H1 (cell line): ENCODE measurements at regions not wholly inside any gene's neighbourhood (a gene's known extent, or its start where the extent isn't known, plus 50 kb on each side); places are given as distances from the start of the nearest gene placed in this dataset.

Source experiments
- CTCF ChIA-PET: fragments of 300-600 bp; sonication (Branson Sonifier 250); formaldehyde crosslinking; loops from one replicate; lab custom pipeline; 2021; ENCODE audit not compliant: partially characterized antibody; lab: Charles Lee
- POLR2A ChIA-PET: fragments of 300-600 bp; sonication (Branson Sonifier 250); formaldehyde crosslinking; loops from one replicate; lab custom pipeline; 2021; ENCODE audit warnings: inconsistent platforms; ENCODE audit not compliant: partially characterized antibody; lab: Charles Lee
- DNase-seq, 2 experiments: peaks; one replicate each; pipeline versions ENCODE4 v3.0.0 to v3.0.0-alpha.2; 2010 to 2022; ENCODE audit warnings: low spot score in 2 of 2, low read depth in 1 of 2, mixed read lengths in 1 of 2
- FAIRE-seq: peaks from 2 replicates; lab custom pipeline; 2011; peaks lifted over from hg19 to GRCh38; lab: Jason Lieb, UNC
- H2AFZ ChIP-seq: 2 replicates; pipeline ENCODE4 v1.8.1; 2012; ENCODE audit warnings: low read length, inconsistent platforms
- H2AK5ac ChIP-seq: 2 replicates; pipeline ENCODE4 v1.6.1; 2013; ENCODE audit warnings: low read depth, low read length
- H2BK120ac ChIP-seq: replicated peaks from 2 replicates; pipeline ENCODE3; 2013; ENCODE audit warnings: low read depth, low read length, inconsistent platforms
- H2BK12ac ChIP-seq: 2 replicates; pipeline ENCODE4 v1.6.1; 2013; ENCODE audit warnings: low read depth, low read length
- H2BK15ac ChIP-seq: 2 replicates; pipeline ENCODE4 v1.6.1; 2013; ENCODE audit warnings: low read length
- H2BK20ac ChIP-seq: 2 replicates; pipeline ENCODE4 v1.6.1; 2013; ENCODE audit warnings: low read length
- H2BK5ac ChIP-seq: 2 replicates; pipeline ENCODE4 v1.6.1; 2013; ENCODE audit warnings: low read depth, low read length
- H3K14ac ChIP-seq: 2 replicates; pipeline ENCODE4 v1.6.1; 2013; ENCODE audit warnings: inconsistent platforms; ENCODE audit not compliant: insufficient read length
- H3K18ac ChIP-seq: 2 replicates; pipeline ENCODE4 v1.6.1; 2013; ENCODE audit warnings: low read length; ENCODE audit errors: extremely low read depth
- H3K23ac ChIP-seq: 2 replicates; pipeline ENCODE4 v1.6.1; 2013; ENCODE audit warnings: inconsistent platforms; ENCODE audit not compliant: insufficient read length
- H3K23me2 ChIP-seq: 2 replicates; pipeline ENCODE4 v1.6.1; 2013; ENCODE audit warnings: low read depth, low read length
- H3K27ac ChIP-seq: 2 replicates; pipeline ENCODE4 v1.6.1; 2011; ENCODE audit warnings: low read depth, low read length, inconsistent platforms
- H3K27me3 ChIP-seq, 4 experiments: replicated peaks in 1 of 4; 1 replicate in 1 of 4; 2 replicates in 3 of 4; pipeline versions ENCODE4 v1.6.1 to v1.8.1; 2011 to 2013; ENCODE audit warnings: low read length in 3 of 4, mild to moderate bottlenecking in 3 of 4, inconsistent platforms in 2 of 4, mixed read lengths in 2 of 4, moderate library complexity in 1 of 4; ENCODE audit not compliant: control insufficient read depth in 3 of 4, insufficient read depth in 3 of 4; ENCODE audit errors: extremely low read depth in 1 of 4
- H3K36me3 ChIP-seq, 4 experiments: 2 replicates each; pipeline versions ENCODE4 v1.6.1 to v1.8.1; 2011 to 2013; ENCODE audit warnings: mild to moderate bottlenecking in 4 of 4, low read length in 3 of 4, moderate library complexity in 2 of 4, control low read depth in 1 of 4, inconsistent platforms in 1 of 4; ENCODE audit not compliant: insufficient read depth in 4 of 4, control insufficient read depth in 2 of 4
- H3K4ac ChIP-seq: replicated peaks from 2 replicates; pipeline ENCODE3; 2013; ENCODE audit warnings: low read length, low read depth, mixed read lengths, inconsistent platforms; ENCODE audit not compliant: insufficient read length
- H3K4me1 ChIP-seq, 4 experiments: replicated peaks in 1 of 4; 1 replicate in 1 of 4; 2 replicates in 3 of 4; pipeline versions ENCODE4 v1.6.1 to v1.8.1; 2011 to 2013; ENCODE audit warnings: low read length in 3 of 4, inconsistent platforms in 2 of 4, mixed read lengths in 1 of 4; ENCODE audit not compliant: insufficient read depth in 4 of 4, control insufficient read depth in 3 of 4
- H3K4me2 ChIP-seq, 2 experiments: 2 replicates each; pipeline versions ENCODE4 v1.6.1 to v1.8.1; 2011 to 2013; ENCODE audit warnings: low read depth in 2 of 2, low read length in 2 of 2, control low read depth in 1 of 2, inconsistent platforms in 1 of 2, mild to moderate bottlenecking in 1 of 2; ENCODE audit not compliant: insufficient read depth in 1 of 2
- H3K4me3 ChIP-seq, 4 experiments: fragments of 200-600, 300-600 bp in 1 of 4; sonication (generic), shearing (Covaris generic), sonication (Bioruptor Twin) in 1 of 4; 2 replicates each; pipeline versions ENCODE4 v1.5.1 to v1.8.1; 2011 to 2016; ENCODE audit warnings: low read length in 4 of 4, low read depth in 3 of 4, control low read depth in 2 of 4, inconsistent platforms in 2 of 4, mild to moderate bottlenecking in 2 of 4, mixed read lengths in 1 of 4, moderate library complexity in 1 of 4; ENCODE audit not compliant: insufficient read depth in 2 of 4; ENCODE audit errors: extremely low read depth in 1 of 4
- H3K56ac ChIP-seq: replicated peaks from 2 replicates; pipeline ENCODE3; 2013; ENCODE audit warnings: low read depth, mild to moderate bottlenecking, mixed read lengths, low read length, inconsistent platforms; ENCODE audit not compliant: insufficient read length
- H3K79me1 ChIP-seq: 2 replicates; pipeline ENCODE4 v1.6.1; 2013; ENCODE audit warnings: low read depth, low read length, control low read depth
- H3K79me2 ChIP-seq, 2 experiments: 2 replicates each; pipeline versions ENCODE4 v1.6.1 to v1.8.1; 2012 to 2013; ENCODE audit warnings: low read length in 2 of 2, mild to moderate bottlenecking in 2 of 2, inconsistent platforms in 1 of 2; ENCODE audit not compliant: insufficient read depth in 2 of 2, control insufficient read depth in 1 of 2
- H3K9ac ChIP-seq, 4 experiments: replicated peaks in 1 of 4; 1 replicate in 1 of 4; 2 replicates in 3 of 4; pipeline versions ENCODE4 v1.6.1 to v1.8.1; 2011 to 2013; ENCODE audit warnings: low read depth in 3 of 4, low read length in 3 of 4, control low read depth in 2 of 4, mild to moderate bottlenecking in 2 of 4, moderate library complexity in 2 of 4, inconsistent platforms in 1 of 4; ENCODE audit errors: extremely low read depth in 1 of 4
- H3K9me3 ChIP-seq, 2 experiments: 2 replicates each; pipeline versions ENCODE4 v1.6.1 to v1.8.1; 2012 to 2013; ENCODE audit warnings: mild to moderate bottlenecking in 2 of 2, moderate library complexity in 2 of 2, control low read depth in 1 of 2, inconsistent platforms in 1 of 2, low read depth in 1 of 2, low read length in 1 of 2, mixed read lengths in 1 of 2; ENCODE audit not compliant: insufficient read depth in 2 of 2
- H4K20me1 ChIP-seq, 2 experiments: replicated peaks in 1 of 2; 2 replicates each; pipeline versions ENCODE3 to v1.8.1; 2011 to 2013; ENCODE audit warnings: inconsistent platforms in 2 of 2, low read length in 2 of 2, mild to moderate bottlenecking in 1 of 2; ENCODE audit not compliant: insufficient read depth in 2 of 2, control insufficient read depth in 1 of 2
- H4K5ac ChIP-seq: 2 replicates; pipeline ENCODE4 v1.6.1; 2013; ENCODE audit warnings: low read length, low read depth, mixed read lengths, inconsistent platforms; ENCODE audit not compliant: insufficient read length
- H4K8ac ChIP-seq: 2 replicates; pipeline ENCODE4 v1.8.0; 2013; ENCODE audit warnings: mild to moderate bottlenecking, moderate library complexity, low read length, inconsistent platforms; ENCODE audit not compliant: insufficient read depth; ENCODE audit errors: extremely low read depth
- H4K91ac ChIP-seq: replicated peaks from 2 replicates; pipeline ENCODE3; 2013; ENCODE audit warnings: low read length, mixed read lengths, inconsistent platforms; ENCODE audit not compliant: insufficient read length
- CHD1 ChIP-seq: IDR thresholded peaks from 2 replicates; pipeline ENCODE4 v1.6.1; 2012; ENCODE audit warnings: low read depth, low read length, improper control_type of control experiment
- GTF2F1 ChIP-seq: IDR thresholded peaks from 2 replicates; pipeline ENCODE4 v1.6.1; 2012; ENCODE audit warnings: low read depth, low read length, improper control_type of control experiment, borderline replicate concordance
- JUND ChIP-seq: IDR thresholded peaks from 2 replicates; pipeline ENCODE4 v1.6.1; 2011; ENCODE audit warnings: mild to moderate bottlenecking, improper control_type of control experiment, low read length
- PHF8 ChIP-seq: fragments of 200-600 bp; sonication (generic); conservative IDR thresholded peaks from 2 replicates; pipeline ENCODE4 v1.7.1; 2012; ENCODE audit warnings: low read depth, mild to moderate bottlenecking, inconsistent platforms, low read length, moderate library complexity
- RBBP5 ChIP-seq: IDR thresholded peaks from 2 replicates; pipeline ENCODE4 v1.7.1; 2012; ENCODE audit warnings: low read depth, mild to moderate bottlenecking, inconsistent platforms, low read length, moderate library complexity, borderline replicate concordance
- SIRT6 ChIP-seq: IDR thresholded peaks from one replicate; pipeline ENCODE4 v1.7.1; 2012; ENCODE audit warnings: low read length, inconsistent platforms
- SP2 ChIP-seq: IDR thresholded peaks from 2 replicates; pipeline ENCODE4 v1.6.1; 2012; ENCODE audit warnings: mild to moderate bottlenecking, low read length, inconsistent platforms
- TAF7 ChIP-seq: optimal IDR thresholded peaks from 2 replicates; pipeline ENCODE3; 2011; ENCODE audit warnings: low read depth, mild to moderate bottlenecking, inconsistent platforms, low read length, moderate library complexity, borderline replicate concordance
- TCF12 ChIP-seq: IDR thresholded peaks from 2 replicates; pipeline ENCODE4 v1.6.1; 2011; ENCODE audit warnings: low read depth, mild to moderate bottlenecking, low read length
- WGBS, 2 experiments: shearing (Covaris generic) in 1 of 2; methylation state at CpG; one replicate each; pipeline versions ENCODE4 v1.1.6 to v1.1.7; 2013 to 2015; ENCODE audit warnings: low lambda C conversion rate in 2 of 2, mixed read lengths in 2 of 2, inconsistent platforms in 1 of 2, low coverage in 1 of 2, missing lambda C conversion rate in 1 of 2; ENCODE audit not compliant: insufficient replicate concordance in 2 of 2, insufficient coverage in 1 of 2, insufficient read length in 1 of 2; ENCODE audit errors: extremely low coverage in 1 of 2, missing lambda C conversion rate in 1 of 2; 5-methylcytosine and 5-hydroxymethylcytosine counted together
- TF ChIP-seq, protein P1 (sequence below): IDR thresholded peaks from 2 replicates; pipeline ENCODE4 v1.6.1; 2012; ENCODE audit warnings: inconsistent platforms
- TF ChIP-seq, protein P2 (sequence below), 3 experiments: IDR thresholded peaks; 1 replicate in 2 of 3; 2 replicates in 1 of 3; pipeline versions ENCODE4 v1.5.1 to v1.6.1; 2011; ENCODE audit warnings: low read length in 3 of 3, mild to moderate bottlenecking in 3 of 3, inconsistent platforms in 2 of 3, low read depth in 1 of 3, moderate library complexity in 1 of 3; ENCODE audit not compliant: insufficient read depth in 1 of 3; ENCODE audit errors: control extremely low read depth in 1 of 3

DNA sequence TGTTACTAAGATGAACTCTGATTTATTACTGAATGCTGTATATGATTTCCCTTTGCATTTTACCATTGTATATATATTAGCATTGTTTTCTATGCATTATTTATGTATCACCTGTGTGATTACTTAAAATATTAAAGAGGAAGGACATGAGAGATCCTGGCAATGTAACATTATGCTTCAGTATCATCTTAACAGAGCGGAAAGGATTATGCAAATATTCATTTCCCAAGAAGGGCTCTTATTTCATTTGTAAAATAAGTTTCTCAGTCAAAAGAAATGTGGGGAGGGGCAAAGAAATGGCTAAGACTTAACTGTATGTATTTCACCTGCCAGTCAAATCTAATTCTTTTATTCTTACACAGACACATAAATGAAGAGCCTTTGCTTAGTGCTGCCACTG is 654.2 kb upstream of the PKDCC start:
- peak overlapping the region in 1 of 4 experiments; percentile 32; a peak in 1 of 8 replicates for H3K4me3 ChIP-seq
- no peak overlapping the region for H3K27ac ChIP-seq
- H2AK5ac ChIP-seq: no peak overlapping the region
- H4K5ac ChIP-seq: peak overlapping the region; percentile 37
- no peak overlapping the region for H2BK120ac ChIP-seq
- ChIA-PET POLR2A (no interaction called here), CTCF (no interaction called here)
- DNase-seq (no peak), FAIRE-seq (no peak)
- no peak overlapping the region for H3K18ac ChIP-seq
- no peak overlapping the region for H2BK15ac ChIP-seq
- peaks cover 6 to 11% of the 10 kb centered on the region in 2 experiments; a peak in 2 of 4 replicates for H3K9me3 ChIP-seq
- H3K56ac ChIP-seq: no peak overlapping the region
- H3K4me2 ChIP-seq: peak overlapping the region; percentile 14 to 23; a peak in 2 of 4 replicates
- no peak overlapping the region for H3K23ac ChIP-seq
- H3K14ac ChIP-seq: no peak overlapping the region
- no peaks in the 10 kb centered on the region for H3K23me2 ChIP-seq
- no peak overlapping the region for H2BK5ac ChIP-seq
- no peaks in the 10 kb centered on the region; a peak in 2 of 8 replicates for H3K36me3 ChIP-seq
- H4K20me1 ChIP-seq: no peaks in the 10 kb centered on the region
- H3K9ac ChIP-seq: no peak overlapping the region
- peak overlapping the region; percentile 82; the same call in 1 of the 2 replicates for H2BK20ac ChIP-seq
- H2AFZ ChIP-seq: no peak overlapping the region
- H3K4ac ChIP-seq: no peak overlapping the region
- H3K79me2 ChIP-seq: no peaks in the 10 kb centered on the region
- H3K4me1 ChIP-seq: peaks cover 0 to 10% (median 0%) of the 10 kb centered on the region in 4 experiments; a peak in 1 of 7 replicates
- H2BK12ac ChIP-seq: no peak overlapping the region
- H4K91ac ChIP-seq: no peak overlapping the region
- WGBS, 2 experiments: 10% methylated on average over 1 of the region's 1 CpG; no CpG with 5 or more reads in 1 of the 2 experiments
- H3K27me3 ChIP-seq: no peaks in the 10 kb centered on the region
- H4K8ac ChIP-seq: no peak overlapping the region
- H3K79me1 ChIP-seq: no peaks in the 10 kb centered on the region
- TF ChIP-seq TAF7: no peak
- no peak for TF ChIP-seq CHD1
- TF ChIP-seq GTF2F1: no peak
- TF ChIP-seq SIRT6: no peak
- no peak for TF ChIP-seq SP2
- TF ChIP-seq RBBP5: no peak
- TF ChIP-seq, protein P1, sequence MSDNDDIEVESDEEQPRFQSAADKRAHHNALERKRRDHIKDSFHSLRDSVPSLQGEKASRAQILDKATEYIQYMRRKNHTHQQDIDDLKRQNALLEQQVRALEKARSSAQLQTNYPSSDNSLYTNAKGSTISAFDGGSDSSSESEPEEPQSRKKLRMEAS: no peak
- TF ChIP-seq TCF12: no peak
- TF ChIP-seq PHF8: no peak
- TF ChIP-seq, protein P2, sequence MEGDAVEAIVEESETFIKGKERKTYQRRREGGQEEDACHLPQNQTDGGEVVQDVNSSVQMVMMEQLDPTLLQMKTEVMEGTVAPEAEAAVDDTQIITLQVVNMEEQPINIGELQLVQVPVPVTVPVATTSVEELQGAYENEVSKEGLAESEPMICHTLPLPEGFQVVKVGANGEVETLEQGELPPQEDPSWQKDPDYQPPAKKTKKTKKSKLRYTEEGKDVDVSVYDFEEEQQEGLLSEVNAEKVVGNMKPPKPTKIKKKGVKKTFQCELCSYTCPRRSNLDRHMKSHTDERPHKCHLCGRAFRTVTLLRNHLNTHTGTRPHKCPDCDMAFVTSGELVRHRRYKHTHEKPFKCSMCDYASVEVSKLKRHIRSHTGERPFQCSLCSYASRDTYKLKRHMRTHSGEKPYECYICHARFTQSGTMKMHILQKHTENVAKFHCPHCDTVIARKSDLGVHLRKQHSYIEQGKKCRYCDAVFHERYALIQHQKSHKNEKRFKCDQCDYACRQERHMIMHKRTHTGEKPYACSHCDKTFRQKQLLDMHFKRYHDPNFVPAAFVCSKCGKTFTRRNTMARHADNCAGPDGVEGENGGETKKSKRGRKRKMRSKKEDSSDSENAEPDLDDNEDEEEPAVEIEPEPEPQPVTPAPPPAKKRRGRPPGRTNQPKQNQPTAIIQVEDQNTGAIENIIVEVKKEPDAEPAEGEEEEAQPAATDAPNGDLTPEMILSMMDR (IDR thresholded peaks at IDR 0.05; ENCODE audit: control extremely low read depth in 1 of 3, insufficient read depth in 1 of 3, low read depth in 1 of 3, low read length in 3 of 3): no peak
- no peak for TF ChIP-seq JUND
